ENCODE measurements at regions not wholly inside any gene's neighbourhood (a gene's known extent, or its start where the extent isn't known, plus 50 kb on each side); places are given as distances from the start of the nearest gene placed in this dataset.

DNA sequence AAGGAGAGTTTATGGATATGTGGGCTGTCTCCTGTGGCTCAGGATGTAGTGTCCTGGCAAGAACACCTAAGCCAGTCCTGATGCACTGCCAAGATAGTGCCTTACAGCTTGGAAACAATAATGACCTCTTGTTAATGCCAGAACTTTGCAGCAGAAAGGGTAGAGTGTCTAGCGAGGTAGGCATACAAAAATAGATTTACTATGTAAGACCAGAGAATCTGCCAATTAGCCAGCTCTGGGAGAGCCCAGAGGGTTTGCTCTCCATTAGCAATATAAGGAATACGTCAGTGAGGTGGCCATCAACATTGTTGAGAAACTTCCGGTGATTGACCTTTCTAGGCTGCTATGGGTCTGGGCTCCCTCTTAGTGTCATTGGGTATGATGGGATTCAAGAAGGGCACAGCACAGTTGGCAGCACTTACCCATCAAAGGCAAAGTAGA lies 178.5 kb upstream of the GALNT2 start:
- no peak for DNase-seq (ENCODE audit: extremely low read depth, low read depth)
- TF ChIP-seq, protein P1, sequence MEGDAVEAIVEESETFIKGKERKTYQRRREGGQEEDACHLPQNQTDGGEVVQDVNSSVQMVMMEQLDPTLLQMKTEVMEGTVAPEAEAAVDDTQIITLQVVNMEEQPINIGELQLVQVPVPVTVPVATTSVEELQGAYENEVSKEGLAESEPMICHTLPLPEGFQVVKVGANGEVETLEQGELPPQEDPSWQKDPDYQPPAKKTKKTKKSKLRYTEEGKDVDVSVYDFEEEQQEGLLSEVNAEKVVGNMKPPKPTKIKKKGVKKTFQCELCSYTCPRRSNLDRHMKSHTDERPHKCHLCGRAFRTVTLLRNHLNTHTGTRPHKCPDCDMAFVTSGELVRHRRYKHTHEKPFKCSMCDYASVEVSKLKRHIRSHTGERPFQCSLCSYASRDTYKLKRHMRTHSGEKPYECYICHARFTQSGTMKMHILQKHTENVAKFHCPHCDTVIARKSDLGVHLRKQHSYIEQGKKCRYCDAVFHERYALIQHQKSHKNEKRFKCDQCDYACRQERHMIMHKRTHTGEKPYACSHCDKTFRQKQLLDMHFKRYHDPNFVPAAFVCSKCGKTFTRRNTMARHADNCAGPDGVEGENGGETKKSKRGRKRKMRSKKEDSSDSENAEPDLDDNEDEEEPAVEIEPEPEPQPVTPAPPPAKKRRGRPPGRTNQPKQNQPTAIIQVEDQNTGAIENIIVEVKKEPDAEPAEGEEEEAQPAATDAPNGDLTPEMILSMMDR (IDR thresholded peaks at IDR 0.05; ENCODE audit: low read depth, low read length): no peak

DNA sequence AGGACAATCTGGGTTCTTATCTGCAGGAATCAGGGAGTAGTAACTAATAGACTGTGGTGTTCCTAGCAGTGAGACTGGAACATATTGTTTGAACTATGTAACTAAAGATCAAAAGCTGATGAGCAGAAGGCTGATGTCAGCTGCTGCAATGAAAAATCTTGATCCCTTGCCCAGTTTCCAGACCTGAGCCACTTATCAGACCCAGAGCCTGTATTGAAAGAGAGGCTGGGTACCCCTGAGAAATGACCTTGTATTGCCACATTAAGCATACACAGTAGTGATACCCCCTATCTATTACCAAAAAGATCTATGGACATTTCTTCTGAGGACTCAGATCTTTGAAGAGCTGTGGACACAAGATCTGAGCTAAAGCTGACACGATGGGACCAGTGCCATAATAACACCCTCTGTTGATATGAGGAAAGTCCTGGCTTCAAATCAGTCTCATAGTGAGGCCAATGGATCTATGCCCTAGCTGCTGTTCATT lies 178.0 kb upstream of the GALNT2 start:
- no peak for DNase-seq (ENCODE audit: extremely low read depth, low read depth)
- TF ChIP-seq, protein P1 (IDR thresholded peaks at IDR 0.05; ENCODE audit: low read depth, low read length): no peak

DNA sequence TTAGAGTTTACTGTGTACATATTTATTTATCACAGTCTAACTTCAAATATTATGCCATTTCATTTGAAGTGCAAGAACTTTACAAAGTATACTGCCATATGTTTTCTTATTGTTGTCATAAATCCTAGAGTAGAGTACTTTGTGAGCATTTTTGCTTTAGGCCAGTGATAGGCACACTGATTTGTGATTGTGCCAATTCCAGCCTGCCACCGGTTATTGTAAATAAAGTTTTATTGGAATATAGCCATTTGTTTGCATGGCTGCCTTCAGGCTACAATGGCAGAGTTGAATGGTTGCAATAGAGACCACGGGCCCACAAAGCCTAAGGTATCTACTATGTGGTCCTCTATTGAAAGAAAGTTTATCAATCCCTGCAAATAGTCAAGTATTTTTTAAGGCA lies 175.8 kb upstream of the GALNT2 start:
- TF ChIP-seq, protein P1 (IDR thresholded peaks at IDR 0.05; ENCODE audit: low read depth, low read length): no peak
- no peak for DNase-seq (ENCODE audit: extremely low read depth, low read depth)

DNA sequence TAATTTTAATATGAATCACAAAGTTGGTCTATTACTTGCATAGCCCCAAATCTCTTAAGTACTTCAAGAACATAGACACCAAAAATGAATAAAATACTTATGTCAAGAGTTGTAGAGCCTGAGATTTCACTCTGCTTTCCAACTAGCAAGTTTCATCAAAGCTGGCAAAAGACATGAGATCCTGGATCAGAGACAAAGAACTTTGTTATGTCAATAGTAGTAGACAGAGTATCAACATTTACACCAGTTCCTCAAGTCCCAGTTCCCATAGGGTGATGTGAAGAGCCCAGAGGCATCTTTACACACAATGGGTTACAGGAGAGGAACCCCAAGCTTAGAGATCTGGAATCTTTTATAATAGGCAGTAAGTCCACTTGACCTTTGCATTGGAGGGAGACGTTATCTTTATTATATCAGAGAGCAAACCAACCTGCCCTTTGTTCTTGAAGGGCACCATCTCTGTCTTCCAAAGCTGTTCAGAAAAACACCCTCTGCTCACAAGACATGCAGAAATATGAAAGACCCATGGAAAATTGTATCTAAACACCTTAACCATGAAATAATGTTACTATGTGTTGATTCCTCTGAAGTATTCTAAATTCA lies 174.4 kb upstream of the GALNT2 start:
- TF ChIP-seq, protein P1 (IDR thresholded peaks at IDR 0.05; ENCODE audit: low read depth, low read length): no peak
- no peak for DNase-seq (ENCODE audit: extremely low read depth, low read depth)

DNA sequence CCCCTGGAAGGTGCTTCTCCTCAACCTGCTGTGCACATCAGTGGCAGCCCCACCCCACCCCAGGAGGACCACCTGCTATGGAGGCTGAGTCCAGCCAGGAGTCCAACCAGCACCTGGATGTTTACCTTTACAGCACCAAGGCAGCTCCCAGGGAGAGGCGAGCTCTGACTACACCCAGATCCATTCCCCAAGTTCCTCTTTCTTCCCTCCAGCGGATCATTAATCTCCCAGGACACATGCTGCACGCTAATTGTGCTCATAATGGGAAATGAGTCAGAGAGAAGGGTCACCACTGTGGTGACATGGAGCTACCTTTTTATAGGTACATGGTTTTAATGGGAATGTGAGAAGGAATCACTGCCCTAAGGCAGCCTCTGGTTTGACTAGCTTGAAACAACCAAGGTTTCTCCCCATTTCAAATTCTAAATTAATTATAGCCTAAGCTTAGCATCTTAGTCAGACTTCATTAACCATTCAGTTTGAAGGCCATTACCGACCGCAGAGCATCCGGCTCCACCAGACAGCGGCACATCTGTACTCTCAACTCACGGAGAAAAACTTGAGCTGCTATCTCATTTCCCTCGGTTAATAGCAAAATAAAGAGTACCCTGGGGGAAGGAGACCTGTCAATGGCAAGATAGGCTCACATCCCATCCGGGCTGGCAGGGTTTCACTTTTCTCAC lies 173.1 kb upstream of the GALNT2 start:
- TF ChIP-seq, protein P1 (IDR thresholded peaks at IDR 0.05; ENCODE audit: low read depth, low read length): no peak
- DNase-seq (ENCODE audit: extremely low read depth, low read depth): no peak

DNA sequence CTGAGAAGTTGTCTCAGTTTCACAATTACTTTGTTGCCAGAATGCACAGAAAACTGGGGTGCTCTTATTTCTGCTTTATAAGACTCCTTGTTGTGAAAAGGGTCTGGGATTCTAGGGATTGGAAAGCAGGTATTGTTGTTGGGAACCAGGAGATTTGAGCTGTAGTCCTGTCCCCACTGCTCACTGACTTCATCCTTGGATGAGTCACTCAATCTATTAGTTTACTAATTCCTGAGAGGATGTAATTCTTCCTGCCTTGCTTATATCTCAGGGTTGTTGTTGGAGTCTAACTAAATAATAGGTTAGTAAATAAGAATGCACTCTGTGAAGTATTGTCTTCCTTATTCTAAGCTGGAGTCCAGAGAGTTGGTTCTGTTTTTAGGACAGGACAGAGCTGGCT lies 172.5 kb upstream of the GALNT2 start:
- DNase-seq (ENCODE audit: extremely low read depth, low read depth): no peak
- TF ChIP-seq, protein P1 (IDR thresholded peaks at IDR 0.05; ENCODE audit: low read depth, low read length): no peak

DNA sequence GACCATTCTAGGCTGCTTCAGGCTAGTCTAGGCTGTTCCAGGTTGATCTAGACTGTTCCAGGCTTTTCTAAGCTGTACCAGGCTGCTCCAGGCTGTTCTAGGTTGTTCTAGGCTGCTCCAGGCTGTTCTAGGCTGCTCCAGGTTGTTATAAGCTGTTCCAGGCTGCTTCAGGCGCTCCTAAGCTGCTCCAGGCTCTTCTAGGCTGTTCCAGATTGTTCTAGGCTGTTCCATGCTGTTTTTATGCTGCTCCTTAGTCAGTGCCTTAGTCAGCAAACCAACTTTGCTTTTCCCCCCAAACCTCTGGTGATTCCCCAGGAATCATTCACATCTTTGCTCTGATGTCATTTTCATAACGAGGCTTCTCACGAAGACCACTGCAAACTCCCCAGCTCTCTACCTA lies 171.4 kb upstream of the GALNT2 start:
- DNase-seq (ENCODE audit: extremely low read depth, low read depth): no peak
- TF ChIP-seq, protein P1 (IDR thresholded peaks at IDR 0.05; ENCODE audit: low read depth, low read length): no peak
